ENCODE measurements at regions not wholly inside any gene's neighbourhood (a gene's known extent, or its start where the extent isn't known, plus 50 kb on each side); places are given as distances from the start of the nearest gene placed in this dataset.

GRCh38 chr2:234732404-234733092 lies 219.3 kb upstream of the SH3BP4 start:
- WGBS, 2 donors (ENCODE audit: low coverage in 1 of 2): 73 to 82% methylated on average over 2 to 3 of the region's 3 CpGs
- TF ChIP-seq, protein P1, sequence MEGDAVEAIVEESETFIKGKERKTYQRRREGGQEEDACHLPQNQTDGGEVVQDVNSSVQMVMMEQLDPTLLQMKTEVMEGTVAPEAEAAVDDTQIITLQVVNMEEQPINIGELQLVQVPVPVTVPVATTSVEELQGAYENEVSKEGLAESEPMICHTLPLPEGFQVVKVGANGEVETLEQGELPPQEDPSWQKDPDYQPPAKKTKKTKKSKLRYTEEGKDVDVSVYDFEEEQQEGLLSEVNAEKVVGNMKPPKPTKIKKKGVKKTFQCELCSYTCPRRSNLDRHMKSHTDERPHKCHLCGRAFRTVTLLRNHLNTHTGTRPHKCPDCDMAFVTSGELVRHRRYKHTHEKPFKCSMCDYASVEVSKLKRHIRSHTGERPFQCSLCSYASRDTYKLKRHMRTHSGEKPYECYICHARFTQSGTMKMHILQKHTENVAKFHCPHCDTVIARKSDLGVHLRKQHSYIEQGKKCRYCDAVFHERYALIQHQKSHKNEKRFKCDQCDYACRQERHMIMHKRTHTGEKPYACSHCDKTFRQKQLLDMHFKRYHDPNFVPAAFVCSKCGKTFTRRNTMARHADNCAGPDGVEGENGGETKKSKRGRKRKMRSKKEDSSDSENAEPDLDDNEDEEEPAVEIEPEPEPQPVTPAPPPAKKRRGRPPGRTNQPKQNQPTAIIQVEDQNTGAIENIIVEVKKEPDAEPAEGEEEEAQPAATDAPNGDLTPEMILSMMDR (IDR thresholded peaks at IDR 0.05): no peak
- TF ChIP-seq EP300 (IDR thresholded peaks at IDR 0.05; ENCODE audit: low read depth) (no peak), POLR2AphosphoS5 (IDR thresholded peaks at IDR 0.05) (no peak), POLR2A (IDR thresholded peaks at IDR 0.05) (no peak)
- H3K4me1 ChIP-seq: no peaks in the 10 kb centered on the region
- intact Hi-C loops (cut with DNase I; ENCODE audit: low total_unique reads): no loop called here
- in situ Hi-C loops (cut with MboI; ENCODE audit: low pct_ligation_motif_present in 1 of 4, low pct_unique_long_range_greater_than_20kb in 1 of 4, low sequenced_read_pairs in 3 of 4): no loop called here
- H3K27ac ChIP-seq: no peak overlapping the region
- H3K9me3 ChIP-seq: peaks cover 0 to 5% of the 10 kb centered on the region in 2 donors
- no peak for DNase-seq
- H3K36me3 ChIP-seq: no peaks in the 10 kb centered on the region
- no peak overlapping the region for H3K4me3 ChIP-seq
- H3K27me3 ChIP-seq: no peaks in the 10 kb centered on the region

DNA sequence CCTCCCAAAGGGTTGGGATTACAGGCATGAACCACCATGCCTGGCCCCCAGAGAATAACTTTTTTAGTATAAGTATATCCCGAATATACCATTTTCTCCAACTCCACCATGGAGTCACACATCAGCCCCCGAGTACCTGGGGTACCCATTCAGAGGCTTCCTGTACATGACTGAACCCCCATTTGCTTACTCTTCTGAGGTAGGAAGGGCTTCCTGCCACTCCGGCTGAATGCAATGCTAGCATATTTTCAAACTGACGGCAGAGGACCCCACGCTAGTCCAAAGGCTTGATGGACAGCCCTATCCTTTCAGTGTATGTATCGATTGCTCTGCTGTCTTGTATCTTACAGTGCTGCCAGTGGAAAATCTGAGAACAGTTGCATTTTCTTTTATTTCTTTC lies 220.6 kb upstream of the SH3BP4 start:
- H3K27ac ChIP-seq: no peak overlapping the region
- intact Hi-C loops (cut with DNase I; ENCODE audit: low total_unique reads): no loop called here
- H3K9me3 ChIP-seq: peaks cover 0 to 5% of the 10 kb centered on the region in 2 donors
- WGBS, 2 donors (ENCODE audit: low coverage in 1 of 2): 90 to 100% methylated on average over 1 to 6 of the region's 6 CpGs
- H3K27me3 ChIP-seq: no peaks in the 10 kb centered on the region
- no peak for TF ChIP-seq POLR2AphosphoS5 (IDR thresholded peaks at IDR 0.05)
- TF ChIP-seq, protein P1 (IDR thresholded peaks at IDR 0.05): no peak
- TF ChIP-seq POLR2A (IDR thresholded peaks at IDR 0.05): no peak
- no peak overlapping the region for H3K4me3 ChIP-seq
- peaks cover 0 to 5% (median 2%) of the 10 kb centered on the region in 4 donors for H3K4me1 ChIP-seq
- no peak for DNase-seq
- in situ Hi-C loops (cut with MboI; ENCODE audit: low pct_ligation_motif_present in 1 of 4, low pct_unique_long_range_greater_than_20kb in 1 of 4, low sequenced_read_pairs in 3 of 4): no loop called here
- H3K36me3 ChIP-seq: no peaks in the 10 kb centered on the region

DNA sequence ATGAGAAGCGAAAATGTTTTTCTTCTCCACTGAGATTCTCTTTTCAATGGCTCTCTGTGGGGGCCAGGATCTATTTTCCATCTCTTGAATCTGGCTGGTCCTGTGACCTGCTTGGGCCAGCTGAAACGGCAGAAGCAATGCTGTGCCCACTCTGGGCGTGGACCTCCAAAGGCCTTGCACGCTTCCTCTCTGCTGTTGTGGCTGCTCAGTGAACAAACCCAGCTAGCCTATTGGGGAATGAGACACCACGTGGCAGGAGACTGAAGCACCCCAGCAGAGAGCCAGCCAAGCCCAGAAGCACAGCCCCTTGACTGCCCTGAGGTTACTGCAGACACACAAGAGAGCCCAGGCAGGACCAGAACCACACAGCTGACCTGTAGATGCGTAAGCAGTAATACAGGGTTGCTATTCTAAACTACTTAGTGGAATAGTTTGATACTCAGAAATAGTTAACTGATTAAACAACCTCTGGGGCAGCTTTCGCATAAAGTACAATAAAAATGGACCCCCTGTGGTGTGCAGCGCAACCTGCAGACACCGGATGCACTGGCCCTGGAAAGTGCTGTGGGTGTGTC lies 221.7 kb upstream of the SH3BP4 start:
- Histone ChIP-seq H3K27me3 (no peaks in the 10 kb centered on the region), H3K27ac (no peak overlapping the region), H3K4me3 (no peak overlapping the region), H3K36me3 (no peaks in the 10 kb centered on the region), H3K4me1 (peaks cover 0 to 14% (median 10%) of the 10 kb centered on the region in 4 donors), H3K9me3 (peaks cover 0 to 4% of the 10 kb centered on the region in 2 donors)
- DNase-seq: no peak
- in situ Hi-C loops (cut with MboI; ENCODE audit: low pct_ligation_motif_present in 1 of 4, low pct_unique_long_range_greater_than_20kb in 1 of 4, low sequenced_read_pairs in 3 of 4) (no loop called here), intact Hi-C loops (cut with DNase I; ENCODE audit: low total_unique reads) (no loop called here)
- TF ChIP-seq, protein P1 (IDR thresholded peaks at IDR 0.05): no peak
- TF ChIP-seq EP300 (IDR thresholded peaks at IDR 0.05; ENCODE audit: low read depth): no peak
- TF ChIP-seq POLR2A (IDR thresholded peaks at IDR 0.05): no peak
- no peak for TF ChIP-seq POLR2AphosphoS5 (IDR thresholded peaks at IDR 0.05)
- WGBS, 2 donors (ENCODE audit: low coverage in 1 of 2): 77 to 83% methylated on average over 1 to 9 of the region's 9 CpGs

DNA sequence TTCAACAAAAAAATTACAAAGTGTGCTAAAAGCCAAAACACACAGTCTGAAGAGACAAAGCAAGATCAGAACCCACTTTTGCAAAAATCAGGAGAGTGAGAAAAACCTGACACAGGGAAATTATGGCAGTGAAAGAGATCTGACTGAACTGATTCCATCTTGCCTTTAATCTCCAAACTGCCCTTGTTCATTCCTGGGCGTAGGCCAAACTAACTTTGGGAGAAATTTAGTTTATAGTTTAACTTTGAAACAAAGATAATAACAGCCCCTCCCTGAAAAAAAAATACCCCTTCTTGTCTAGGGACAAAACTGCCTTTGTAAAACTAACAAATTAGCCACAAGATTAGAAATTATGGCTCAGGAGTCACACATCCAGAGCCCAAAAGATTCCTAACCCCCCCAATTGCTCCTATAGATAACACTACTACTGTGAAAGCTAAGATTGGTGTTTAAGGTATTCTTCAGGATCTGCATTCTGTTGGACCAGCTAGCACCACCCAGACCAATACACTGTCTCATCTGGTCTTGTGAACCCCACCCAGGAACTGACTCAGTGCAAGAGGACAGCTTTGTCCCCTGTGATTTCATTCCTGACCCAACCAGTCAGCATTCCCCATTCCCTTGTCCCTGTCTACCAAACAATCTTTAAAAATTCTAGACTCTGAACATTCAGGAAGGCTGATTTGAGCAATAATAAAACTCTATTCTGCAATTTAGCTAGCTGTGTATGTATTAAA lies 226.1 kb upstream of the SH3BP4 start:
- Histone ChIP-seq H3K36me3 (no peaks in the 10 kb centered on the region), H3K4me1 (peaks cover 0 to 24% (median 12%) of the 10 kb centered on the region in 4 donors), H3K4me3 (no peak overlapping the region), H3K27me3 (no peaks in the 10 kb centered on the region), H3K27ac (peak overlapping the region in 3 of 4 donors; percentile 30 to 56 (median 33)), H3K9me3 (no peaks in the 10 kb centered on the region)
- DNase-seq: peak; percentile 31
- in situ Hi-C loops (cut with MboI; ENCODE audit: low pct_ligation_motif_present in 1 of 4, low pct_unique_long_range_greater_than_20kb in 1 of 4, low sequenced_read_pairs in 3 of 4) (no loop called here), intact Hi-C loops (cut with DNase I; ENCODE audit: low total_unique reads) (no loop called here)
- 41 to 44% methylated on average over 1 of the region's 1 CpG for WGBS, 2 donors (ENCODE audit: low coverage in 1 of 2)
- TF ChIP-seq, protein P1 (IDR thresholded peaks at IDR 0.05): no peak
- TF ChIP-seq POLR2A (IDR thresholded peaks at IDR 0.05): no peak

Data from transverse colon (tissue), 4 donors.